Activated CD4-positive, alpha-beta T cell treated with anti-CD3 and anti-CD28 coated beads, Interleukin-2, Interleukin-6, amounts not matched to agents 100 ng/mL and 50 ng/mL, durations not matched to agents 16 hours and 8 hours (primary cell): ENCODE measurements at regions not wholly inside any gene's neighbourhood (a gene's known extent, or its start where the extent isn't known, plus 50 kb on each side); places are given as distances from the start of the nearest gene placed in this dataset.

Experiments
- DNase-seq: peaks from one replicate; pipeline ENCODE4 v3.0.0-alpha.2; 2020

GRCh38 chr11:116467823-116468222, 305.0 kb downstream of the BUD13 start:
- DNase-seq, result no peak

DNA sequence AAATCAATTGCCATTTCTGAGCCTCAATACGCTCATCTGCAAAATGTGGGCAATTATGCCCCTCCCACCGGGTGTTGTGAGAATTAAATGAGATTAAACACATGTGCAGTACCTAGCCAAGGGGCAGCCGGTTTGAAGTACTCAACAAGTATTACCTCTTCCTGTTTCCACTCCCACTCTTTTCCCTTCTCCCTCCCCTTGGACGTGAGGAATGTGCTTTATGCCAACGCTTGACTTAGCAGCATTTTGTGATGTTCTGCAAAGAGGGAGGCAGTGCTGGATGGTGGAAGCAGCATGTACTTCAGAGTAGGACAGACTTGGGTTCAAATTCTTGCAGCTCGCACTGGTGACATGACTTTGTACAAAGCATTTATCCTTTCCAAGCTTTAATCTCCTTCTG, 306.0 kb downstream of the BUD13 start:
- no peak for DNase-seq

DNA sequence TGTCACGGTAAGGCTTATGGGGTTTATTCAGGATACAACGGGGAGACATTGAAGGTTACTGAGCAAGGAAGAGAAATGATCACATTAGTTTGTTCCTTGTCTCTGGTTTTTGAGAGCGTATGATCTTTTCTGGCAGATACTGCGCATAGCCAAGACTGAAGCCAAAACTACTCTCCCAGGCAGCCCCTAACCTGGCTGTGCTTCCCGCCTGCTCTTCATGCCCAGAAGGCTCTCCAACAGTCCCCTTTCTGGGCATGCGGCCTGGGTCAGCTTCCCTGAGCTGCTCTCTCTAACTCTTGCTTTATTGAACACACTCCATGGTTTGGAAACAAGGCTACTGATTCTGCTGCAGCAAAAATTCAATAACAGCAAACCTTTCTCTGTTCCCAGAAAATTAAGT, 306.6 kb downstream of the BUD13 start:
- no peak for DNase-seq

DNA sequence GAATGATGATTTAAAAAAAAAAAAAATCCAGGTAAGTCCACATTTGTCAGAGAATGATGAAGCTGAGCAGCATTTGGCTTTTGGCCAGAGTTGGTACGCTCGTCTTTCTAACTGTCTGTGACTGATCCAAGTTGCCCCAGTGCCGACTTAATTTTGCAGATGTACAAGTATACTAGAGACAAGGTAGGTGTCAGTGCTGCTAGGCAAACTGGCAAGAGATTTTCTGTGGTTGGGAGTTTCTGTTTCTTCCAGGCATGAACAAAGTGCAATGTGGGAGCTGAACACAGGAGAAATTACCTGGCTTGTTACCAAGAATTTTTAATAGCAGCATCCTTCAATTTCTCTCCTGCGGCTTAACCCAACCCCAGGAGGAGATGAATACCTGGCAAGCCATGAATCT, 307.7 kb downstream of the BUD13 start:
- DNase-seq, result no peak

GRCh38 chr11:116461789-116462188, 311.0 kb downstream of the BUD13 start:
- no peak for DNase-seq

DNA sequence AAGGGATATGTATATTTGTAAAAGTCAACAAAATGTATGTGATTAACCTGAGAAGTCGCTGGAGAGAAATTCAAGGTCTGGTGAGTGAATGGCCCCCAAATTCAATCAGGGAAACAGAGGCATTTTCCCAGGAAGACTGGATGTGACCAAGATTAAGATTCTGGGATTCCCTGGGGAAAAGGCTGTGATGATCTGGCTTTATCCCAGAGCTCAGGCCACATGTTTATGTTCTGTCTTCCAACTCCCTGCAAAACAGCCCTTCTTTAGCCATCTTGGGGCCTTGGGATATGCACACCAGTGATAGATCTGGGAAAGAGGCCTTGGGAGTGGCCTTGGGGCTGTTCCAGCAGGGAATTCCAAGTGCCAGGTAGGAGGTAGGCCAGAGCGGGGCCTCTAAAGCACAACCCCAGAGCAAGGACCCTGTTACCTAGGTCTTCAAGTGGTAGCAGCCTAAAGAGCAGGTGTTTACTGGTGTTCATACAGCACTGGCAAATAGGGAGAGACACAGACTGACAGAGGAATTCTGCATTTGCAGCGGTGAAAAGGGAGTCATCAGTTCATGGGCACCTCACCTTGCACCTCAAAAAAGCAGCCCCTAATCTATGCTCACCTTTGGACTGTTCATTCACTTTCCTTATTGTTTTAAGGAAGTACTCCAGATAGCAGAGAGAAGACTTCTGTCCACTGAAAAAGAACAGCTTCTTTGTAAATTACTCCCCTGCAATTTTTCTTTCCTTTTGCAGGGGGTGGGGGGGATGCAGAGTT, 312.4 kb downstream of the BUD13 start:
- DNase-seq, result no peak

GRCh38 chr11:116459185-116460045, 313.4 kb downstream of the BUD13 start:
- DNase-seq, result no peak

GRCh38 chr11:116458546-116458945, 314.2 kb downstream of the BUD13 start:
- DNase-seq, result no peak

DNA sequence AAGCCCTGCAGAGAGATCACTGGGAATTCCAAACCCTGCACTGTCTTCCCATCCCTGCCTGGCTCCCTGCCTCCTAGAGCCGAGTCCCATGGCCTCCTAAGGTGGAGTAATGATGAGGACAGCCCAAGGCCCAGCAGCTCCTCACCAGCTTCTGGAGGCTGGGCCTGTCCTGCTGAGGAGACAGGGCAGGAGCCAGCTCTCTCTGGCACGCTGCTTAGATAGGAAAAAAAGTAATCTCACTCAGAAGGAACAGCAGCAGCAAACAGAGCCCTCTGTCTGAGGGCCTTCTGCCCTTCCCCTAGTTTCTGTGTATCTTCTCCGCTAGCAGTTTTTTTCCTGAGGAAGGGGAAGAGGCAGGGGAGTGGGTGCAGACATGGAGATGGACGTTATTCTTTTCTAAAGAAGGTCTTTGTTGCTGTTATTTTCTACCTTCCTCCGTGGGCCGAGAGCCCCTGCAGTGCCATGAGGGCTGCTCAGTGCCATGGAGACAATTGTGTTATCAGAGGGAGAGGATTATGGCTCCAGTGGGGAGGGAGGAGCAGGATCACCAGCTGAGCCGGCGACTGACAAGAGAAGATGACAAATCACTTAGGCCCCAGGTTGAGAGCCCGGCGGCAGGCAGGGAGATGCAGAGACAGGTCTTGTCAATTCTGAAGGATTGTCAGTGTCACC, 315.3 kb downstream of the BUD13 start:
- DNase-seq, result no peak

GRCh38 chr11:116454951-116455350, 317.8 kb downstream of the BUD13 start:
- DNase-seq, result no peak

DNA sequence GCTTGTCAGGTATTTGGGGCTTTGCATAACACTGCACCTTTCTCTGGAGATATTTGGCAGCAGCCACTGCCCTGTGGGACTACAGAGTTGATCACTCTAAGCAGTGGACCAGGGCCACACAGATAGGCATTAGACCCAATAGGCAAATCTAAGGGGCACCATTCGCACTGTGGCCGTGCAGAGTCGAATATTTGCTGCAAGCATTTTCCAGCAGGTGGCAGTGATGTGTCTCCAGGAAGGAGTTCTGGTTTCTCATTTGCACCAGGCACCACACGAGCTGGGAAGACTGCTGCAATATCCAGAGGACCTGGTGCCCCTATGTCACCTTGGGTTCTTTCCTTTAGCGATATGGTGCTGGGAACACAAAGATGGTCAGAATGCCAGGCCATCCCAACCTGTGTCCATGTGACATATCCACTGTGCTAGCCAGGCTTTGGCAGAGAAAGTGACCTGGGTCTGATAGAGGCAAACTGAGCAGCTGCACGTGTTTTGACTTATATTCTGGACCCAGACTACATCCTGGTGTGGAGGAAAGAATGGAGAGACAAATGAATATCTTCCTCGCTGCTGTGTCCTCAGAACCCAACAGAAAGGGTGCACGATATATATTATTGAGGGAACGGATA, 318.7 kb downstream of the BUD13 start:
- DNase-seq, result peak; percentile 42

- no peak for DNase-seq
Measured at GRCh38 chr11:116452461-116452860, 320.3 kb downstream of the BUD13 start.

GRCh38 chr11:116449522-116449921, 323.3 kb downstream of the BUD13 start:
- no peak for DNase-seq

- DNase-seq, result no peak
Measured at GRCh38 chr11:116446048-116446941, 326.5 kb downstream of the BUD13 start.

- DNase-seq, result no peak
Measured at GRCh38 chr11:116445108-116446047, 327.4 kb downstream of the BUD13 start.

GRCh38 chr11:116442238-116442752, 330.5 kb downstream of the BUD13 start:
- DNase-seq, result no peak

GRCh38 chr11:116439361-116439677, 333.5 kb downstream of the BUD13 start:
- no peak for DNase-seq

GRCh38 chr11:116438651-116439360, 334.0 kb downstream of the BUD13 start:
- no peak for DNase-seq

DNA sequence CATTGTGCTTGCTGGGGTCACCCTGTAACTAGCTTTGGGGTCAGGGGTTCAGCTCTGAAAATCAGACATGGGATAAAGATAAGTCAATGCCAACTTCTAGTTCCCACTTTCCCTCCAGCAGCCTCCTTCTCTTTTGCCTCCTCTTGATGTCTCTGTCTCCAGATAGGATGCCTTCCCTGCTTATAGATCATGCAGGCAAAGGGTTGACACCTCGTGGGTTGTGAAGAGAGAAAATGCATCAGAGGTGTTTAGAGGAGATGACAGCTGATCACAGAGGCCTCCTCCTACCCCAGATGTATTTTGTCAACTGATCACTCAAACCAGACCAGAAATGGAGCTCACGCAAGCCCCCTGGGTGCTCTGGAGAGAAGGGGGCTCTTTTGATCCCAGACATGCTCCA, 337.8 kb downstream of the BUD13 start:
- no peak for DNase-seq

- no peak for DNase-seq
Measured at GRCh38 chr11:116432301-116432700, 340.5 kb downstream of the BUD13 start.
